ENCODE measurements at regions not wholly inside any gene's neighbourhood (a gene's known extent, or its start where the extent isn't known, plus 50 kb on each side); places are given as distances from the start of the nearest gene placed in this dataset.
"Not testable (repeated sequence)": the region's sequence is repeated elsewhere in the genome, so short reads cannot be mapped to it uniquely, and the experiment has no call there.

- Mint-ChIP-seq H3K27me3 (no peaks in the 10 kb centered on the region), H3K9me3 (peaks cover 24% of the 10 kb centered on the region), H3K36me3 (no peaks in the 10 kb centered on the region), H3K4me1 (ENCODE audit: low read depth) (no peaks in the 10 kb centered on the region), H3K4me3 (no peak overlapping the region), H3K27ac (no peak overlapping the region)
- DNase-seq, result no peak
- intact Hi-C loops (cut with micrococcal nuclease), result no loop called here
- CTCF ChIA-PET, result no interaction called here
- POLR2A ChIA-PET, result no interaction called here
These were observed 998.7 kb downstream of the NCAM2 start for GRCh38 chr21:21996891-21997290.

- no peaks in the 10 kb centered on the region for H3K4me1 Mint-ChIP-seq (ENCODE audit: low read depth)
- no peak for DNase-seq
- no peaks in the 10 kb centered on the region for H3K36me3 Mint-ChIP-seq
- H3K4me3 Mint-ChIP-seq, result no peak overlapping the region
- intact Hi-C loops (cut with micrococcal nuclease), result no loop called here
- peaks cover 26% of the 10 kb centered on the region for H3K9me3 Mint-ChIP-seq
- H3K27me3 Mint-ChIP-seq, result no peaks in the 10 kb centered on the region
- H3K27ac Mint-ChIP-seq, result no peak overlapping the region
- ChIA-PET POLR2A (no interaction called here), CTCF (no interaction called here)
These were observed 999.5 kb downstream of the NCAM2 start for GRCh38 chr21:21997390-21998333.

- Mint-ChIP-seq H3K4me1 (ENCODE audit: low read depth) (no peaks in the 10 kb centered on the region), H3K27me3 (no peaks in the 10 kb centered on the region), H3K4me3 (no peak overlapping the region), H3K36me3 (no peaks in the 10 kb centered on the region), H3K9me3 (no peaks in the 10 kb centered on the region), H3K27ac (no peak overlapping the region)
- intact Hi-C loops (cut with micrococcal nuclease), result no loop called here
- ChIA-PET CTCF (no interaction called here), POLR2A (no interaction called here)
- DNase-seq, result no peak
These were observed 1021.6 kb downstream of the NCAM2 start for GRCh38 chr21:22019766-22020165.

GRCh38 chr21:22020221-22020620, 1022.0 kb downstream of the NCAM2 start:
- intact Hi-C loops (cut with micrococcal nuclease), result no loop called here
- Mint-ChIP-seq H3K27ac (no peak overlapping the region), H3K27me3 (no peaks in the 10 kb centered on the region), H3K4me3 (no peak overlapping the region), H3K9me3 (peaks cover under 1% of the 10 kb centered on the region), H3K4me1 (ENCODE audit: low read depth) (no peaks in the 10 kb centered on the region), H3K36me3 (no peaks in the 10 kb centered on the region)
- ChIA-PET CTCF (no interaction called here), POLR2A (no interaction called here)
- no peak for DNase-seq

- H3K4me3 Mint-ChIP-seq; H3K27ac Mint-ChIP-seq; DNase-seq; H3K9me3 Mint-ChIP-seq; intact Hi-C loops (cut with micrococcal nuclease); POLR2A ChIA-PET; H3K27me3 Mint-ChIP-seq; H3K4me1 Mint-ChIP-seq (ENCODE audit: low read depth); H3K36me3 Mint-ChIP-seq; CTCF ChIA-PET: not testable (repeated sequence)
These were observed 1025.7 kb downstream of the NCAM2 start for GRCh38 chr21:22023896-22024295.

DNA sequence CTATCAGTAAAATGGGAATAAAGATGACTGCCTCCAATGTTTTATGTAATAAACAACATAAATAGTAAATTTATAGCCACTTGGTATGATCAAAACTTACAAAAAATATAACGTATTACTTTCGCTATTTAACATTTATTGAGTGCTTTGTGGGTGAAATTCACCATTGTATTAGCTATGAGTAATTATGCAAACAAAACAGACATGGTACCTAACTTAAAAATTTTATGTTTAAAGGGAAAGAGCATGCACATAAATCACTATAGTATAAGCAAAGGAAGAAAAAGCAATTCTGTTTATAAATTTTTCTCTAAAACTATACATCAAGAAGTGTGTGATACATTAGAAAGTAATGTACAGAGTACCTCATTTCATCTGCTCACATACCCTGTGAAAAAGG, 1046.2 kb downstream of the NCAM2 start:
- CTCF ChIA-PET, result no interaction called here
- intact Hi-C loops (cut with micrococcal nuclease), result no loop called here
- H3K9me3 Mint-ChIP-seq, result peaks cover 3% of the 10 kb centered on the region
- POLR2A ChIA-PET, result no interaction called here
- no peak overlapping the region for H3K27ac Mint-ChIP-seq
- H3K4me3 Mint-ChIP-seq, result no peak overlapping the region
- no peak for DNase-seq
- H3K27me3 Mint-ChIP-seq, result no peaks in the 10 kb centered on the region
- no peaks in the 10 kb centered on the region for H3K36me3 Mint-ChIP-seq
- no peaks in the 10 kb centered on the region for H3K4me1 Mint-ChIP-seq (ENCODE audit: low read depth)

GRCh38 chr21:22046576-22046975, 1048.4 kb downstream of the NCAM2 start:
- intact Hi-C loops (cut with micrococcal nuclease), result no loop called here
- POLR2A ChIA-PET, result no interaction called here
- Mint-ChIP-seq H3K36me3 (no peaks in the 10 kb centered on the region), H3K4me3 (no peak overlapping the region), H3K9me3 (no peaks in the 10 kb centered on the region), H3K4me1 (ENCODE audit: low read depth) (no peaks in the 10 kb centered on the region), H3K27me3 (no peaks in the 10 kb centered on the region), H3K27ac (no peak overlapping the region)
- CTCF ChIA-PET, result no interaction called here
- DNase-seq, result no peak

GRCh38 chr21:22056904-22057303, 1058.7 kb downstream of the NCAM2 start:
- ChIA-PET POLR2A (no interaction called here), CTCF (no interaction called here)
- Mint-ChIP-seq H3K27me3 (no peaks in the 10 kb centered on the region), H3K9me3 (peaks cover 15% of the 10 kb centered on the region), H3K4me1 (ENCODE audit: low read depth) (no peaks in the 10 kb centered on the region), H3K4me3 (no peak overlapping the region), H3K27ac (no peak overlapping the region), H3K36me3 (no peaks in the 10 kb centered on the region)
- DNase-seq, result no peak
- intact Hi-C loops (cut with micrococcal nuclease), result no loop called here

- no peak for DNase-seq
- Mint-ChIP-seq H3K27ac (no peak overlapping the region), H3K27me3 (no peaks in the 10 kb centered on the region), H3K9me3 (peaks cover 13% of the 10 kb centered on the region), H3K4me1 (ENCODE audit: low read depth) (no peaks in the 10 kb centered on the region), H3K4me3 (no peak overlapping the region), H3K36me3 (no peaks in the 10 kb centered on the region)
- intact Hi-C loops (cut with micrococcal nuclease), result no loop called here
- POLR2A ChIA-PET, result no interaction called here
- CTCF ChIA-PET, result no interaction called here
These were observed 1064.4 kb downstream of the NCAM2 start for GRCh38 chr21:22062472-22063139.

DNA sequence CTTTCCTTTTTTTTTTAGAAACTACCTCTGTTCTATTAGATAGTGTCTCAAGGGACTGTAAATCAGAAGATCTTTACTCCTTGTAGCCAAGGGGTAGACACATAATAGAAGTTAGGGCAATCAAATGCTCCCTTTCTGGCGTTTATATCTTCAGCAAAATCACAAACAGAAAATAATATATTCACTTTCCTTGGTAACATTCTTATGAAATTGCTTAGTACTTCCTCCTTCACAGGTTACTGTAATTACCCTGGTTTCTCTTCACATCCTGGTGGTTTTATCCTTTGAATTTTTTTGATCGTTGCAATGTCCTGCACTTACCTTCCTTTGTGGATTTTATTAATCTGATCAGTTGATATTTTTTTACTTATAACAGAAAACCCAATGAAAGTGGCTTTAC, 1064.9 kb downstream of the NCAM2 start:
- no peak overlapping the region for H3K27ac Mint-ChIP-seq
- CTCF ChIA-PET, result no interaction called here
- intact Hi-C loops (cut with micrococcal nuclease), result no loop called here
- H3K4me3 Mint-ChIP-seq, result no peak overlapping the region
- no peaks in the 10 kb centered on the region for H3K4me1 Mint-ChIP-seq (ENCODE audit: low read depth)
- peaks cover 13% of the 10 kb centered on the region for H3K9me3 Mint-ChIP-seq
- POLR2A ChIA-PET, result no interaction called here
- H3K27me3 Mint-ChIP-seq, result no peaks in the 10 kb centered on the region
- H3K36me3 Mint-ChIP-seq, result no peaks in the 10 kb centered on the region
- DNase-seq, result no peak

DNA sequence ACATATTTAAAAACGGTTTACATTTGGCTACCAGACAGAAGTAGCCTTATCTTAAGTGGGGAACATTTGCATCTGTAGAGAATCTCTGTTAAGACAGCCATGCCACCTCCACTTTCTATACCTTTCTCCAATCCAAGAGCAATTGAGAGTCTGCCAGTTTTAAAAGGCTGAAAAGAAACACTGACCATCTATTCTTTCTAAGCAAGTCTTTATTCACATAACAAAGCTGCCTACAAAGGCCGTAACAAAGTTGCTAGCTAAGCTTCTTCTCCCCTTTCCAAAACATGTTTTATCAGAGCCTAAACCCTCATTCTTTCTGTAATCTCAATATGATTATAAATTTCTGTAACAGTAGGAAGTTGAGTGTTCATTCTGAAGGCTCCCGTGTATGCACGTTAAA, 1078.3 kb downstream of the NCAM2 start:
- intact Hi-C loops (cut with micrococcal nuclease), result no loop called here

GRCh38 chr21:22083899-22084298, 1085.7 kb downstream of the NCAM2 start:
- intact Hi-C loops (cut with micrococcal nuclease), result no loop called here
- no peak overlapping the region for H3K27ac Mint-ChIP-seq
- no peaks in the 10 kb centered on the region for H3K36me3 Mint-ChIP-seq
- ChIA-PET CTCF (no interaction called here), POLR2A (no interaction called here)
- H3K9me3 Mint-ChIP-seq, result peaks cover 7% of the 10 kb centered on the region
- H3K4me3 Mint-ChIP-seq, result no peak overlapping the region
- DNase-seq, result no peak
- H3K4me1 Mint-ChIP-seq (ENCODE audit: low read depth), result no peaks in the 10 kb centered on the region
- no peaks in the 10 kb centered on the region for H3K27me3 Mint-ChIP-seq

More for the DNA sequence above, 1078.3 kb downstream of the NCAM2 start:
- no peak overlapping the region for H3K27ac Mint-ChIP-seq
- no peaks in the 10 kb centered on the region for H3K4me1 Mint-ChIP-seq (ENCODE audit: low read depth)
- ChIA-PET POLR2A (no interaction called here), CTCF (no interaction called here)
- no peak for DNase-seq
- no peaks in the 10 kb centered on the region for H3K27me3 Mint-ChIP-seq
- H3K36me3 Mint-ChIP-seq, result no peaks in the 10 kb centered on the region
- no peak overlapping the region for H3K4me3 Mint-ChIP-seq
- peaks cover 15% of the 10 kb centered on the region for H3K9me3 Mint-ChIP-seq

GRCh38 chr21:22096314-22096713, 1098.1 kb downstream of the NCAM2 start:
- no peaks in the 10 kb centered on the region for H3K27me3 Mint-ChIP-seq
- H3K9me3 Mint-ChIP-seq, result peaks cover 2% of the 10 kb centered on the region
- H3K27ac Mint-ChIP-seq, result no peak overlapping the region
- DNase-seq, result no peak
- no peaks in the 10 kb centered on the region for H3K36me3 Mint-ChIP-seq
- H3K4me1 Mint-ChIP-seq (ENCODE audit: low read depth), result no peaks in the 10 kb centered on the region
- POLR2A ChIA-PET, result no interaction called here
- CTCF ChIA-PET, result no interaction called here
- intact Hi-C loops (cut with micrococcal nuclease), result no loop called here
- no peak overlapping the region for H3K4me3 Mint-ChIP-seq

Measured in activated CD4-positive, alpha-beta memory T cell treated with anti-CD3 and anti-CD28 coated beads for 36 hours (primary cell).